ENCODE measurements at regions not wholly inside any gene's neighbourhood (a gene's known extent, or its start where the extent isn't known, plus 50 kb on each side); places are given as distances from the start of the nearest gene placed in this dataset.

DNA sequence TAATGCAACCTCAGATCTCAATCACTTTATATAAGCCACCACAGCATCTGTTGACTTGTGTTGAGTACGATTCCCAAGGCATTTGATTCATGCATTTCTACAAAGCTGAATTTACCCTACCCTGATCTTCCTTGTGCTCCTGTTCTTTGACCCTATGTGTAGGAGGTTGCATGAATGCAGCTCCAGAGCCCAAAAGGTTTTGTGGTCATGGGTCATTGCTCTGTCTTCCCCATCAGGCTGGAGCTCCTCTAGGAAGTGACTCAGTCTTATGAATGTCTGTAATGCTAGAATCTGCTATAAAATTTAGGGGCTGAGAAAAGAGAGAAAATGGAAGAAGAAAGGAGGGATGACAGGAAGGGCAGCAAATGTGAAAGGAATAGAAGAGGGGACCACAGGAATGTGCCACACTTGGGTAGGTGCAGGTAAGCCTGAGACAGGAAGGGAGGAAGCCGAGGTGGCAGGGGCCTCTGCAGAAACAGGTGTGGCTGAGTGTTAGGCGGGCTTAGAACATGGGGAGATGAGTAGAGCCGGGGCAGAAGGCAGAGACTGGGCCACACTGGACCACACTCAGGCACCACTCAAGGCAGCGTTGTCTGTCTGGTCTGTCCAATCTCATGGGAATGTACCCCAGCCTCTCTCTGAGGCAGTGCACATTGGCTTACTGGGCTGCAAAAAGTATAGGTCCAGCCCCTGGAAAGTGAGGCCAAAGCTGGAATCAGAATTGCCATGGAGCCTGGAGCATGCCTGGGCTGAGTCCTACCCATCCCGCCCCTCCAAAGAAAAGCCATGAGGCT lies 334.1 kb downstream of the BCL11B start:
- H3K4me3 ChIP-seq, result no peak overlapping the region
- peaks cover 0 to 16% (median 0%) of the 10 kb centered on the region in 4 donors for H3K27me3 ChIP-seq
- TF ChIP-seq POLR2AphosphoS5 (IDR thresholded peaks at IDR 0.05) (no peak), EP300 (IDR thresholded peaks at IDR 0.05) (no peak), POLR2A (IDR thresholded peaks at IDR 0.05; ENCODE audit: low read depth) (no peak)
- TF ChIP-seq, protein P1, sequence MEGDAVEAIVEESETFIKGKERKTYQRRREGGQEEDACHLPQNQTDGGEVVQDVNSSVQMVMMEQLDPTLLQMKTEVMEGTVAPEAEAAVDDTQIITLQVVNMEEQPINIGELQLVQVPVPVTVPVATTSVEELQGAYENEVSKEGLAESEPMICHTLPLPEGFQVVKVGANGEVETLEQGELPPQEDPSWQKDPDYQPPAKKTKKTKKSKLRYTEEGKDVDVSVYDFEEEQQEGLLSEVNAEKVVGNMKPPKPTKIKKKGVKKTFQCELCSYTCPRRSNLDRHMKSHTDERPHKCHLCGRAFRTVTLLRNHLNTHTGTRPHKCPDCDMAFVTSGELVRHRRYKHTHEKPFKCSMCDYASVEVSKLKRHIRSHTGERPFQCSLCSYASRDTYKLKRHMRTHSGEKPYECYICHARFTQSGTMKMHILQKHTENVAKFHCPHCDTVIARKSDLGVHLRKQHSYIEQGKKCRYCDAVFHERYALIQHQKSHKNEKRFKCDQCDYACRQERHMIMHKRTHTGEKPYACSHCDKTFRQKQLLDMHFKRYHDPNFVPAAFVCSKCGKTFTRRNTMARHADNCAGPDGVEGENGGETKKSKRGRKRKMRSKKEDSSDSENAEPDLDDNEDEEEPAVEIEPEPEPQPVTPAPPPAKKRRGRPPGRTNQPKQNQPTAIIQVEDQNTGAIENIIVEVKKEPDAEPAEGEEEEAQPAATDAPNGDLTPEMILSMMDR (IDR thresholded peaks at IDR 0.05), result no peak
- H3K4me1 ChIP-seq, result no peaks in the 10 kb centered on the region
- H3K36me3 ChIP-seq, result no peaks in the 10 kb centered on the region
- intact Hi-C loops (cut with DNase I), result no loop called here
- 93% methylated on average over 6 of the region's 6 CpGs for WGBS
- H3K9me3 ChIP-seq, result no peaks in the 10 kb centered on the region
- H3K27ac ChIP-seq (replicated peaks in 1 of 4), result no peak overlapping the region
- no peak for DNase-seq (ENCODE audit: extremely low spot score)

DNA sequence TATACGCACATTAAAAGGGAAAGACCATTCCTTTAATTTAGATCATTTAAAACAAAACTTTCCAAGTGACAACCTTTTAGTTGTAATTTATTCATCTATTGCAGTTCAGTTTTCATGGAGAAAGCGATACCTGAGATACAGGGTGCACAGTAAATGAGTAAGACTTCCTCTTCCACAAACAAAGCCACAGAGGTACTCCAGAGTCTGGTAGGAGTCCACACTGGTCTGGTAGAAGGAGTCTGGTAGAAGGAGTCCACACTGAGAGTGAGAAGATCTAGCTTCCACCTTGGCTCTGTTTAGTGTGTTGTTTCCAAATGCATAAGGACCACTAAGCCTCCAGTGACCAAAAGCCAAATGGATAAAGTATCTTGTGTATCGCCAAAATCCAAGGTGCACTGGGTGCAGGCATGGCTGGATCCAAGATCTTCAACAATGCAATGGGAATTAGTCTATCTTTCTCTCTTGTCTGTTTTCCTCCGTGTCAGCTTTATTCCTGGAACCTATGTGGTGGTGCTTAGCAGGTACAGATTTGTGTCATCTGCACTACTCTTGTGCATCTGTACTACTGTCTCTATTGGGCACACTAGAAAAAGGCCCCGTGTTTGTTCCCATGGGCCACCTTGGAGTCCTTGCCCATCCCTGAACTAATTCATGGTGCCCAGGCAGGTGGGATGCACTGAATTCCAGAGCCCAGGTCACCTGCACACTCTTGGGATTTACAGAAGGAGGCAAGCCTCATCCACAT lies 331.1 kb downstream of the BCL11B start:
- TF ChIP-seq POLR2AphosphoS5 (IDR thresholded peaks at IDR 0.05), result no peak
- TF ChIP-seq EP300 (IDR thresholded peaks at IDR 0.05), result no peak
- no peak for TF ChIP-seq POLR2A (IDR thresholded peaks at IDR 0.05; ENCODE audit: low read depth)
- TF ChIP-seq, protein P1 (IDR thresholded peaks at IDR 0.05), result no peak
- no peak for DNase-seq (ENCODE audit: extremely low spot score)

DNA sequence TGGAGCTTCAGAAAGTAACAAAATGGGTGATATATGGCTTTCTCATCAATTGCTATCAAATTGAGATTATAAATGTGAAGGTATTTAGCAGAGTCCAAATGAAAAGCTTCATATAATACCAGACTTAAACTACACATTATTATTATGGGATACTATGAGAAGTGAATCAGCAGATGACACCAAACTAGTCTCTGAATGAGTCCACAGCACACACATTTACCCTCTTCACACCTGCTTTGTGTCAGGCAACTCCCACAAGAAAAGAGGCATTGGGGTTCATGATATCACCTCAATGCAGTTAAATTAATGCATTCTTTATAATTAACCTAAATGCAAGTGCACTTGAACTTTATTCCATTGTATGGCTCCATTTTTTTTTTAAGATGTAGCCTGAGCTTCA lies 330.5 kb downstream of the BCL11B start:
- no peak for TF ChIP-seq EP300 (IDR thresholded peaks at IDR 0.05)
- TF ChIP-seq, protein P1 (IDR thresholded peaks at IDR 0.05), result no peak
- no peak for TF ChIP-seq POLR2A (IDR thresholded peaks at IDR 0.05; ENCODE audit: low read depth)
- no peaks in the 10 kb centered on the region for H3K36me3 ChIP-seq
- H3K4me3 ChIP-seq, result no peak overlapping the region
- H3K27me3 ChIP-seq, result peaks cover 0 to 14% (median 0%) of the 10 kb centered on the region in 4 donors
- DNase-seq (ENCODE audit: extremely low spot score), result no peak
- H3K9me3 ChIP-seq, result no peaks in the 10 kb centered on the region
- H3K27ac ChIP-seq (replicated peaks in 1 of 4), result no peak overlapping the region
- intact Hi-C loops (cut with DNase I), result no loop called here
- peaks cover 0 to 12% (median 9%) of the 10 kb centered on the region in 4 donors for H3K4me1 ChIP-seq

More for the DNA sequence above, 331.1 kb downstream of the BCL11B start:
- Histone ChIP-seq H3K27ac (replicated peaks in 1 of 4) (no peak overlapping the region), H3K4me1 (peaks cover 0 to 7% (median 4%) of the 10 kb centered on the region in 4 donors), H3K27me3 (peaks cover 0 to 16% (median 0%) of the 10 kb centered on the region in 4 donors), H3K9me3 (no peaks in the 10 kb centered on the region), H3K4me3 (no peak overlapping the region), H3K36me3 (no peaks in the 10 kb centered on the region)
- intact Hi-C loops (cut with DNase I), result no loop called here
- 86% methylated on average over 5 of the region's 5 CpGs for WGBS

DNA sequence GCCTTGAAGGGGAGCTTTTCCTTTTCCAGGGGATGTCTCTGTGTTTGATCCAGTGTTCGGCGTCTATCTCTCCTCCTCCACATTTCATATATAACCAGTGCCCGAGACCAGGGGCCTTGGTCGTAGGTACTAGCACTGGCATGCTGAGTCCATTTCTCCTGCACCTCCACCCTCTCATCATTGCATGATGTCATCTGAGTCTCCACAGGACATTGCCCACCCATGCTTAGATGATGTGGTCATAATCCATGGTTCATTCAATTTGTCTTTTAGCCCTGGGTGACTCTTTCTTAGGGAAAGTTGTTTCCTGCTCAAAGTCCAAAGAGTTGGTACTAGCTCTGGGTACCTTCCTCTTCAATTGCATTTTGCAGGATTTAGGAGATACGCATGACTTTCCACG lies 328.1 kb downstream of the BCL11B start:
- 92% methylated on average over 6 of the region's 6 CpGs for WGBS

More for the DNA sequence above, 328.1 kb downstream of the BCL11B start:
- H3K36me3 ChIP-seq, result no peaks in the 10 kb centered on the region
- no peak overlapping the region for H3K4me3 ChIP-seq
- no peak for DNase-seq (ENCODE audit: extremely low spot score)
- no peak overlapping the region for H3K27ac ChIP-seq (replicated peaks in 1 of 4)
- H3K4me1 ChIP-seq, result peaks cover 8 to 22% (median 19%) of the 10 kb centered on the region in 4 donors
- no peak for TF ChIP-seq POLR2A (IDR thresholded peaks at IDR 0.05; ENCODE audit: low read depth)
- TF ChIP-seq EP300 (IDR thresholded peaks at IDR 0.05), result no peak
- no peak for TF ChIP-seq POLR2AphosphoS5 (IDR thresholded peaks at IDR 0.05)
- TF ChIP-seq, protein P1 (IDR thresholded peaks at IDR 0.05), result no peak
- intact Hi-C loops (cut with DNase I), result no loop called here
- no peaks in the 10 kb centered on the region for H3K27me3 ChIP-seq
- no peaks in the 10 kb centered on the region for H3K9me3 ChIP-seq
